ENCODE measurements at regions not wholly inside any gene's neighbourhood (a gene's known extent, or its start where the extent isn't known, plus 50 kb on each side); places are given as distances from the start of the nearest gene placed in this dataset.
"Not testable (repeated sequence)": the region's sequence is repeated elsewhere in the genome, so short reads cannot be mapped to it uniquely, and the experiment has no call there.

DNA sequence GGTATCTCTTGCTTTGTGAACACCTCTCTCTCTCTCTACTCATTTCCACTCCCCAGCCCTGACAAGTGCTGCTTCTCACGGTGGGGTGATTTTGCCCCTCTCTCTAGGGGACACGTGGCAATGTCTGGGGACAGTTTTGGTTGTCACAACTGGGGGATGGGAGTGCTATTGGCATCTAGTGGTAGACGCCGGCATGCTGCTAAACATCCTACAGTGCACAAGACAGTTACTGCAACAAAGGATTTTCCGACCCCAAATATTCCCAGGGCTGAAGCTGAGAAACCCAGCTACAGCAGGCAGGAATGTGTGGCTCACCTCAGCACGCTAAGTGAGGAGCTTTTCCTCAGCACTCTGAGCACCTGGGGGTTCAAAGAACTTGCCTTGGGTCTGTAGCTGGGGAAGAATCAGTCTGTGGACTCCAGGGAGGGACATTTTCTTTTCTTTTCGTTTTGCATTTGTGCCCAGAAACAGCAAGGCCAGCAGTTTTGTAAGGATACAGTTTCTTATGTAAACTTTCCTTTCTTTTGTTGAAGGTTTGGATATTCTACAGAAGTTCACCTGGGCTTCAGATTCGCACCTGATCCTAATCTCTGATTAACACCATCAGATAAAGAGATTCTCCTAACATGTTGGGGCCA lies 246.9 kb upstream of the ZFP64 start:
- TF ChIP-seq TAF1 (IDR thresholded peaks at IDR 0.05; ENCODE audit: borderline replicate concordance, low read depth, low read length) = no peak
- TF ChIP-seq POLR2AphosphoS5 (IDR thresholded peaks at IDR 0.05; ENCODE audit: low read depth, low read length) = no peak
- no peak for TF ChIP-seq POLR2A (IDR thresholded peaks at IDR 0.05; ENCODE audit: low read depth, low read length)
- DNase-seq (ENCODE audit: insufficient read length) (no peak), FAIRE-seq (no peak)

DNA sequence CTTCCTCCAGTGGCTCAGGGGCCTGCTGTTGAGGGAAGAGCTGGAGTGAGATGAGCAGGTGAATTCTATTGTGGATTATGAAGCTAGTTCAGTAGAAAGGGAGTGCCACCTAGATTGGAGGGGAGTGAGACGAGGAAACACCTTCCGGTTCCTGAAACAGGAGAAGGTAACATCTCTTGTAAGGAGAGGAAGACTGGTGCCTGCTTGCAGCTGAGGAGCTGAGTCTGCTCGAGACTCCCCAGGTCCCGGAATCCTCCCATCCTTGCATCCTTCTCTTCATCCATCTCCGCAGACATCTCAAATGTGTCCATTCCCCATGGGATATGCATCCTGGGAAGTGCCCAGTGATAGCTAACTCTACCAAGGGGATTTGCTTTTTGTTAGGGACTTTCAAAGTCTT lies 242.9 kb upstream of the ZFP64 start:
- FAIRE-seq (no peak), DNase-seq (ENCODE audit: insufficient read length) (no peak)
- TF ChIP-seq POLR2A (IDR thresholded peaks at IDR 0.05; ENCODE audit: low read depth, low read length) (no peak), TAF1 (IDR thresholded peaks at IDR 0.05; ENCODE audit: borderline replicate concordance, low read depth, low read length) (no peak), POLR2AphosphoS5 (IDR thresholded peaks at IDR 0.05; ENCODE audit: low read depth, low read length) (no peak)

DNA sequence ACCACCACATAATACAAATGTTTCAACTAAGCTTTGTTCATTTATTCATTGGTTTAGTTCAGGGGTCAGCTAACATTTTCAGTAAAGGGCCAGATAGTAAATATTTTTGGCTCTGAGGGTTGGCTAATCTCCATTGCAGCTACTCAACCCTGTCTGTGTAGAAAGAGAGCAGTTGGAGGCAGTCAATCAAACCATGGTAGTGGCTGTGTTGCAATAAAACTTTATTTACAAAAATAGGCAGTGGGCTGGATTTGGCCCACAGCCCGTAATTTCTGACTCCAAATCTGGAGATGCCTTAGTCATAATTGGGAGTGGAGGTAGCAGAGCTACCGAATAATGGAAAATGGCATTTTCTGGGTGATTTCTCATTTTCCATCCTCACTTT lies 242.5 kb upstream of the ZFP64 start:
- TF ChIP-seq POLR2AphosphoS5 (IDR thresholded peaks at IDR 0.05; ENCODE audit: low read depth, low read length) (no peak), TAF1 (IDR thresholded peaks at IDR 0.05; ENCODE audit: borderline replicate concordance, low read depth, low read length) (no peak), POLR2A (IDR thresholded peaks at IDR 0.05; ENCODE audit: low read depth, low read length) (no peak)
- no peak for DNase-seq (ENCODE audit: insufficient read length)
- no peak for FAIRE-seq

DNA sequence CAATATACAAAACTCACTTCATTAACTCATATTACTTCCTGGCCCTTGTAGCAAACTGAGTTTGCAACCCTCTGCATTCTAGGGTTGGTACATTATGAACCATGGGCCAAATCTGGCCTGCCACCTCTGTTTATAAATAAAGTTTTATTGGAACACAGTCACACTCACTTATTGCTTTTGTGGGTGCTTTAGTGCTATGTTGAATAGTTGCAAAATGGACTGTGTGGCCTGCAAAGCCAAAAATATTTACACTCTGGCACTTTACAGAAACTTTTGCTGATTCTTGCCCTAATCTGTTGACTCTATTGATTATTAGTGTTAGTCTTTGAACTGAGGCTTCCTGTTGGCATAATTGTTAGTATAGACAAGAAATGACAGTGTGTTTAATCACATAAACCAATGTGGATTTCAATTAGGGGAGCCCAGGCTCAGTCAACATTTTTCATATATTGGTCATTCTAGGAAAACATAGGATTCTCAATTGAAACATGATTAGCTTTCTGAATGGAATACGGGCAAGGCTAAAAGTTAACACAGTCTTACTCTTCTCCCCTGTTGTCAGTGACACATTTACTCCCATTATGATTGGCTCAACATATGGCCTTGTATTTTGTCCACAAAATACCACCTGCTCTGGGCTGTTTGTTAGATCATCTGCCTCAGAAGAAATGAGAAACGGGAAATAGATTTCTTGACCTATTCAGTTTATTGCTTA lies 241.9 kb upstream of the ZFP64 start:
- DNase-seq (ENCODE audit: insufficient read length) = no peak
- no peak for FAIRE-seq
- TF ChIP-seq TAF1 (IDR thresholded peaks at IDR 0.05; ENCODE audit: borderline replicate concordance, low read depth, low read length) (no peak), POLR2A (IDR thresholded peaks at IDR 0.05; ENCODE audit: low read depth, low read length) (no peak), POLR2AphosphoS5 (IDR thresholded peaks at IDR 0.05; ENCODE audit: low read depth, low read length) (no peak)

DNA sequence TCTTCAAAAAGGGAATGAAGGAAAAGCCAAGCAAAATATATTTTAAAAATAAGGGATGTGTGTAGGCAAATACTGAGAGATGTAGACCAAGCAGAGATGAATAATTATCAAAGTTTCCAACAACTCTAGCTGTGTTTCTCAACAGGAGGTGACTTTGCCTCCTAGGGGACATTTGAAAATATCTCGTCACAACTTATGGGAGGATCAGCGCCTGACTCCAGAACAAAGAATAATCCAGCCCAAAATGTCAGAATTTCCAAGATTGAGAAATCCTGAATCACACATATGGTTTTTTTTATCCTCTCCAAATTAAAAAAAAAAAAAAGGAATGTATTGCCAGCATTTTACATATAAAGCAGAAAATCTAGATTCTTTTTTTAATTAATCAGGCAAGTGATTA lies 241.2 kb upstream of the ZFP64 start:
- no peak for TF ChIP-seq TAF1 (IDR thresholded peaks at IDR 0.05; ENCODE audit: borderline replicate concordance, low read depth, low read length)
- TF ChIP-seq POLR2A (IDR thresholded peaks at IDR 0.05; ENCODE audit: low read depth, low read length) = no peak
- no peak for TF ChIP-seq POLR2AphosphoS5 (IDR thresholded peaks at IDR 0.05; ENCODE audit: low read depth, low read length)
- DNase-seq (ENCODE audit: insufficient read length) (no peak), FAIRE-seq (no peak)

DNA sequence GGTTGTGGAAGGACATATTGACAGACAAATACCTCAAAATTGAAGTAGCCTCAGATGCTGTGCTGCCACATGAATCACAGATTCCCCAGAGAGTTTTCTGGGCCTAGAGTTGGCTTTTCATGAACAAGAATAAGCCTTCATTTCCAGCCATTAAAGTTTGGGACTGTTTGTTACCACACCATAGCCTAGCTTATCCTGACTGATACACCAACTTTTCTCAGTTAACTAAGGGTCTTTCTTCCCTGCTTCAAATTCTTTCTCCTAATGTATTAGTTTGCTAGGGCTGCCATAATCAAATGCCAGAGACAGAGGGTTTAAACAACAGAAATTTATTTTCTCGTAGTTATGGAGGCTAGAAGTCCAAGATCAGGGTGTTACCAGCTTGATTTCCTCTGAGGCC lies 237.4 kb upstream of the ZFP64 start:
- no peak for DNase-seq (ENCODE audit: insufficient read length)
- FAIRE-seq = no peak
- TF ChIP-seq TAF1 (IDR thresholded peaks at IDR 0.05; ENCODE audit: borderline replicate concordance, low read depth, low read length) = no peak

DNA sequence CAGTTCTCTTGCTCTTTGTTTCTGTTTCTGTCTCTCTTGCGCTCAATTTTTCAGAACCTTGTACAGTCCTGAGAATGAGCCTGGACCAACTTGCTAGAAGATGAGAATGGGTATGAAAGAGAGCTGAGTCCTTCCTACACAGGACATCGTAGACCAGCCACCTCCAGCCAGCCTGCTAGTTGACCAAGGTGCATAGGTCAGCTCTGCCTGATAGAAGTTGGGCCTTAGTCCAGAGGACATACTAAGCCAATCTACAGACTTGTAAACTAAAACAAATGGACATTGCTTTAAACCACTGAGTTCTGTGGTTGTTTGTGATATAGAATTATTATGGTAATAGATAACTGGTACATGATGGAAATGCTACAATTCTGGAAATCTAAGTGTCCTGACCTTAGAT lies 236.4 kb upstream of the ZFP64 start:
- FAIRE-seq (no peak), DNase-seq (ENCODE audit: insufficient read length) (no peak)
- TF ChIP-seq POLR2A (IDR thresholded peaks at IDR 0.05; ENCODE audit: low read depth, low read length) (no peak), TAF1 (IDR thresholded peaks at IDR 0.05; ENCODE audit: borderline replicate concordance, low read depth, low read length) (no peak), POLR2AphosphoS5 (IDR thresholded peaks at IDR 0.05; ENCODE audit: low read depth, low read length) (no peak)

DNA sequence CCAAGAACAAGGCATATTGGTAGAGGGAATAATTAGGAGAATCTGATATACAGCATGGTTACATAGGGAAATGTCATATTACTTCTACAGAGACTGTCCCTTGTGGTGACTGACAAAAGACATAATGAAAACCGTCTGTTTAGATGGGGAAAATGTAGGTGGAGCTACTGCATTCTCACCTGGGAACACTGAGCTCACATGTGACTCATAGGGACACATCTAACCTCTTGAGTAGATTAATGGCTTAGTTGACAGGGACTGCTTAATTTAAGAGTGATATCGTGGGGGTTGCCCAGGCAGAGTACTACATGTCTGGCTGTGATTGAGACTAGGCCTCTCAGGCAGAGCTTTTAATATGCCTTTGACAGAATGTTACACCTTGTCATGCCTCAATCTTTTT lies 235.3 kb upstream of the ZFP64 start:
- DNase-seq (ENCODE audit: insufficient read length) (no peak), FAIRE-seq (no peak)
- TF ChIP-seq POLR2A (IDR thresholded peaks at IDR 0.05; ENCODE audit: low read depth, low read length) (no peak), TAF1 (IDR thresholded peaks at IDR 0.05; ENCODE audit: borderline replicate concordance, low read depth, low read length) (no peak), POLR2AphosphoS5 (IDR thresholded peaks at IDR 0.05; ENCODE audit: low read depth, low read length) (no peak)

DNA sequence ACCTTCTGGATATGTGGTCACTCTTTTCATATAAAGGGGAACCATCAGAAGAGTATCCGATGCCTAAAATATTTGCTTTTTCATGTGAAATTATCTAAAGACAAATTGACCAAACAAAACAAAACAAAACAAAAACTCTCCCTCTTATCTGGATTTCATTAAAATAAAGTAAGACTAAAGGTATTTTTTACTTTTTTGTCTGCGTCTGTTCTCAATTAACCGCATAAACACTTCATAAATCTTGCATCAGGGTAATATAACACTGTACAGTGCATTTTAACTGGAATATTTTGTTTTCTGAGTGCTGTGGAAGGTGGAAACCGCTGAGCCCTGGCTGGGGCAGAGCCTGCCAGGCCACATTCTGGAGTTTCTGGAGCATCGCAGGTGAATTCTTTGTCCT lies 234.1 kb upstream of the ZFP64 start:
- TF ChIP-seq POLR2A (IDR thresholded peaks at IDR 0.05; ENCODE audit: low read depth, low read length) (no peak), TAF1 (IDR thresholded peaks at IDR 0.05; ENCODE audit: borderline replicate concordance, low read depth, low read length) (no peak), POLR2AphosphoS5 (IDR thresholded peaks at IDR 0.05; ENCODE audit: low read depth, low read length) (no peak)
- FAIRE-seq (no peak), DNase-seq (ENCODE audit: insufficient read length) (no peak)

DNA sequence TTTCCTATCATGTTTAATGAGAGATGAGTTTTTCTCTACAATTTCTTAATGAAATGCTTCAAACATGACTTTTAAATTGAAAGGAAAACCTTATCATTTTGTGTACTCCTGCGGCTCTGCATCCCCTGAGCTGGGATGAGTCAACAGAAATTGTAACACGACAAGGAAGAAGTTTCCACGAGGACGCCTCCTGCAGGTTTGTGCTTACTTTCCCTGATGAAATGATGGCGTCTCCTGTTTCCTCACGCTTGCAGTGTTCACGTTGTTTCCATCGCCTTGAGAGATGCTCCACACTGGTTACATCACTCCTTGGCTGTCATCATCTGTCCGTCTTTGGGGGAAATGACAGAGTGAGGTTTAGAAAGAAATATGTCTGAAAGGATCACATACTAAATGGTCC lies 233.7 kb upstream of the ZFP64 start:
- TF ChIP-seq TAF1 (IDR thresholded peaks at IDR 0.05; ENCODE audit: borderline replicate concordance, low read depth, low read length) (no peak), POLR2A (IDR thresholded peaks at IDR 0.05; ENCODE audit: low read depth, low read length) (no peak), POLR2AphosphoS5 (IDR thresholded peaks at IDR 0.05; ENCODE audit: low read depth, low read length) (no peak)
- FAIRE-seq = no peak

DNA sequence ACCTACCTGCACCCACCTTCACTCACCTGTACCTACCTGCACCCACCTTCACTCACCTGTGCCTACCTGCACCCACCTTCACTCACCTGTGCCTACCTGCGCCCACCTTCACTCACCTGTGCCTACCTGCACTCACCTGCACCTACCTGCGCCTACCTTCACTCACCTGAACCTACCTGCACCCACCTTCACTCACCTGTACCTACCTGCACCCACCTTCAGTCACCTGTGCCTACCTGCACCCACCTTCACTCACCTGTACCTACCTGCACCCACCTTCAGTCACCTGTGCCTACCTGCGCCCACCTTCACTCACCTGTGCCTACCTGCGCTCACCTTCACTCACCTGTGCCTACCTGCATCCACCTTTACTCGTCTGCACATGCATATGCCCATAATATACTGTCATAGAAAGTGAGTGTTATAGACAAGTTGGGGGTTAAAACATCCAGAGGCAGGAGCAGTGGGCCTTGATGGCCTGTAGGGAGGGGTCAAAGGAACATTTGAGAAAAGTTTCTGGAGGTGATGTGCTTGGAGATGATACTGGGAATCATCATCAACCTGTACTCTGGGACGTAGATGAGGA lies 232.9 kb upstream of the ZFP64 start:
- FAIRE-seq = not testable (repeated sequence)

More for the DNA sequence above, 233.7 kb upstream of the ZFP64 start:
- DNase-seq (ENCODE audit: insufficient read length) = no peak

DNA sequence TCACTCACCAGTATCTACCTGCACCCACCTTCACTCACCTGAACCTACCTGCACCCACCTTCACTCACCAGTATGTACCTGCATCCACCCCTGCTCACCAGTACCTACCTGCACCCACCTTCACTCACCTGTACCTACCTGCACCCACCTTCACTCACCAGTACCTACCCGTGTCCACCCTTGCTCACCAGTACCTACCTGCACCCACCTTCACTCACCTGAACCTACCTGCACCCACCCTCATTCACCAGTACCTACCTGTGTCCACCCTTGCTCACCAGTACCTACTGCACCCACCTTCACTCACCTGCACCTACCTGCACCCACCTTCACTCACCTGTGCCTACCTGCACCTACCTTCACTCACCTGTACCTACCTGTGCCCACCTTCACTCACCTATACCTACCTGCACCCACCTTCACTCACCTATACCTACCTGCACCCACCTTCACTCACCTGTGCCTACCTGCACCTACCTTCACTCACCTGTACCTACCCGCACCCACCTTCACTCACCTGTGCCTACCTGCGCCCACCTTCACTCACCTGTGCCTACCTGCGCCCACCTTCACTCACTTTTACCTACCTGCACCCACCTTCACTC lies 232.1 kb upstream of the ZFP64 start:
- not testable (repeated sequence) for DNase-seq (ENCODE audit: insufficient read length); FAIRE-seq

More for the DNA sequence above, 232.9 kb upstream of the ZFP64 start:
- DNase-seq (ENCODE audit: insufficient read length) = not testable (repeated sequence)

Data from GM12892 (cell line).